Caco-2 (cell line): ENCODE measurements at regions not wholly inside any gene's neighbourhood (a gene's known extent, or its start where the extent isn't known, plus 50 kb on each side); places are given as distances from the start of the nearest gene placed in this dataset.

Experiments
- BruUV-seq: library from RNA; stranded (reverse); fragments of 400-500 nt; replicated peaks from 2 replicates; lab custom pipeline; 2021; lab: Mats Ljungman, UMichigan
- CTCF ChIA-PET: fragments of 300-600 bp; sonication (Branson Sonifier 250); formaldehyde crosslinking; loops from one replicate; lab custom pipeline; 2022; ENCODE audit warnings: antibody characterized with exemption; lab: Charles Lee
- POLR2A ChIA-PET: fragments of 300-600 bp; sonication (Branson Sonifier 250); formaldehyde crosslinking; loops from one replicate; lab custom pipeline; 2022; ENCODE audit warnings: antibody characterized with exemption; lab: Charles Lee
- DNase-seq, 2 experiments: peaks; one replicate each; pipeline versions ENCODE4 v3.0.0 to v3.0.0-alpha.2; 2020 to 2022
- H3K27me3 ChIP-seq: replicated peaks from 2 replicates; pipeline ENCODE4 v1.6.0; 2011; ENCODE audit warnings: low read length; ENCODE audit not compliant: control insufficient read depth, insufficient read depth
- H3K36me3 ChIP-seq: 2 replicates; pipeline ENCODE4 v1.5.1; 2011; ENCODE audit warnings: low read length; ENCODE audit not compliant: control insufficient read depth, insufficient read depth
- H3K4me1 ChIP-seq: fragments of 250-450 bp; sonication (Bioruptor Pico); 2 replicates; pipeline ENCODE4 v1.5.1; 2020; ENCODE audit warnings: mild to moderate bottlenecking
- H3K4me3 ChIP-seq: 2 replicates; pipeline ENCODE4 v1.5.1; 2011; ENCODE audit warnings: low read depth, mild to moderate bottlenecking, control low read depth, low read length
- H3K9me3 ChIP-seq: fragments of 250-450 bp; sonication (Bioruptor Pico); 2 replicates; pipeline ENCODE4 v1.5.1; 2020; ENCODE audit warnings: mild to moderate bottlenecking, moderate library complexity
- H3K27ac Mint-ChIP-seq: one replicate; pipeline ENCODE4 v1.8.0; 2022; ENCODE audit warnings: mixed read lengths; ENCODE audit not compliant: unreplicated experiment
- H3K27me3 Mint-ChIP-seq: one replicate; pipeline ENCODE4 v1.8.0; 2022; ENCODE audit warnings: mixed read lengths; ENCODE audit not compliant: insufficient read depth, unreplicated experiment
- H3K36me3 Mint-ChIP-seq: one replicate; pipeline ENCODE4 v1.8.0; 2022; ENCODE audit warnings: mild to moderate bottlenecking, mixed read lengths; ENCODE audit not compliant: insufficient read depth, unreplicated experiment
- H3K4me1 Mint-ChIP-seq: one replicate; pipeline ENCODE4 v1.8.0; 2022; ENCODE audit warnings: low read depth, mixed read lengths; ENCODE audit not compliant: unreplicated experiment
- H3K4me3 Mint-ChIP-seq: one replicate; pipeline ENCODE4 v1.8.0; 2022; ENCODE audit warnings: mild to moderate bottlenecking, moderate library complexity, mixed read lengths; ENCODE audit not compliant: unreplicated experiment
- H3K9me3 Mint-ChIP-seq: one replicate; pipeline ENCODE4 v1.8.0; 2022; ENCODE audit warnings: mixed read lengths; ENCODE audit not compliant: unreplicated experiment
- CTCF ChIP-seq, 2 experiments: fragments of 200-600 bp in 1 of 2; IDR thresholded peaks; 1 replicate in 1 of 2; 2 replicates in 1 of 2; pipeline versions ENCODE4 v1.5.1 to v1.8.0; 2011 to 2022; ENCODE audit warnings: antibody characterized with exemption in 1 of 2, control low read depth in 1 of 2, inconsistent platforms in 1 of 2, low read depth in 1 of 2, low read length in 1 of 2, mild to moderate bottlenecking in 1 of 2, moderate library complexity in 1 of 2; ENCODE audit not compliant: insufficient read depth in 1 of 2, severe bottlenecking in 1 of 2, unreplicated experiment in 1 of 2
- intact Hi-C: fragments of 100-400 bp; cut with micrococcal nuclease; formaldehyde crosslinking; loops from one replicate; pipeline ENCODE4 v1.10.0; 2022; ENCODE audit not compliant: unreplicated experiment

DNA sequence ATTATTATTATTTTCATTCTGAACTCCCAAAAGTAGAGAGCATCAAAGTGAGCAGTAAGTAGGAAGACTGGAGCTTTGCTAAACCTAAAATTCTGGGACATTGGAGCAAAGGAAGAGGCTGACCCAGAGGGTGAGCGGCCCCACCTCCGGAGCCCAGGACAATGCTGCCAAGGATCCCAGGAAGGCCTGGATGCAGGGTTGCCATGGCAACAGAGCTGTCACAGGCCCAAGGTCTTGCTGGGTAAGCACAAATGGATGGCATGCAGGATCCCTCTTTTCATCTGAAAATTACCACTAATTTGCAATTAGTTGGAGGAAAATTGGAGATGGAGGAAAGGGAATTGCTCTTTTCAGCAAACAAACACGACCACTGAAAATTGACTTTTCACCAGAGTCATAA, 457.9 kb upstream of the CDH5 start:
- POLR2A ChIA-PET = no interaction called here
- Histone ChIP-seq H3K9me3 (no peaks in the 10 kb centered on the region), H3K4me1 (no peaks in the 10 kb centered on the region), H3K27me3 (no peaks in the 10 kb centered on the region), H3K36me3 (no peaks in the 10 kb centered on the region), H3K4me3 (no peak overlapping the region)
- no peaks in the 10 kb centered on the region for H3K36me3 Mint-ChIP-seq
- no TSS peak for BruUV-seq
- H3K4me1 Mint-ChIP-seq = no peaks in the 10 kb centered on the region
- peaks cover 18% of the 10 kb centered on the region for H3K27me3 Mint-ChIP-seq
- intact Hi-C loops = loop anchor here (5.0 kb wide), 2 partner anchors 259 to 364 kb away; no protein-coding TSS in a partner anchor
- no peak overlapping the region for H3K4me3 Mint-ChIP-seq
- no peaks in the 10 kb centered on the region for H3K9me3 Mint-ChIP-seq
- CTCF ChIA-PET = no interaction called here
- H3K27ac Mint-ChIP-seq = no peak overlapping the region
- no peak for TF ChIP-seq CTCF (IDR thresholded peaks at IDR 0.05; ENCODE audit: insufficient read depth in 1 of 2, low read depth in 1 of 2, low read length in 1 of 2, severe bottlenecking in 1 of 2, unreplicated experiment in 1 of 2)
- DNase-seq = no peak

DNA sequence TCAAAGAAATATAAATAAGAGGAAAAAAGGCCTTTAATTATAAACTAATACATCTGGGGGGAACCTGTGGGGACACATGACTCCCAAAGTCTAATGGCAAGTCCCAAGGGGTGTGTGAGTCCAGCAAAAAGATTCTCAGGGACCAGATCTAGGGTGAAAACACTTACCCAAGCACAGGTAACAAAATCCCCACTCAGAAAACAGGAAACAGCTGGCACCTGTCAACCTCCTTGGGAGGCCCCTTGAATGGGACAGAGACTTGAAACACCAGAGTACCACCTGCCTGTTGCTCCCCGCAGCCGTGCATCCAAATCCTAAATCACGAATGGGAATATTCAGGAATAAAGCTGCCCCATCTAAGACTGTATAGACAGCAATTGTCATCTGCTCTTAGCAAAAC, 461.2 kb upstream of the CDH5 start:
- intact Hi-C loops = loop anchor here (5.0 kb wide), 2 partner anchors 262 to 367 kb away; no protein-coding TSS in a partner anchor
- CTCF ChIA-PET = no interaction called here

DNA sequence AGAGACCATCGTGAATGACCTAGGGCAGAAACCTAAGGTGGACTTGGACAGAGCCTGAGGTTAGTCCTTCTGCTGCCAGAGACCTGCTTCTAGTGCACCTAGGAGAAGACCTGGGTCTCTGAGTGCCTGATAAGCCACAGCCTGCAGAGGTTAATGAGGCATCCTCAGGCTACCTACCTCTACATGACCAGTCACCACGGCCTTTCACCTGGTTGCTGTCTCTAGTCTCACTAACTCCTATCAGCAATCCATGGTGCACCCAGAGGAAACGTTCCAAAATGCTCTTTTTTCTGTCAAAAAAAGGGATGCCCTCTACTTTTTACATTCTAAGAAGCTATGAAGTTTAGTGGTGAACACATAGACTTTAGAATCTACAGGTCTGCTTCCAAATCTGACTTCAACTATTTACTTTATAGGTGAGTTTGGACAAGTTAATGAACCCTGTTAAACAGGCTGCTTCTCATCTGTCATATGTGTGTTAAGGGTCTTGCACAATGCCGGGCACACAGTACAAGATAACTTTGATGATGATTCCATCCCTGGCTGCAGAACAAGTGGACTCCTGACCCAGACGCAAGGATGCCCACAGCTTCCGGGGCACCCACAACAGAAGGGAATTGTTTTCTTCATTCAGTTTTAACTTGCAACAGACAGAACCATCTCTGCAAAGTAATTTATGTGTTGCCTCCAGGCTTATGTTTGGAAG, 469.9 kb upstream of the CDH5 start:
- ChIA-PET CTCF (no interaction called here), POLR2A (interaction anchor here (0.6 kb wide), 1 partner anchor 346 kb away, joined by 10 read pairs; no protein-coding TSS in a partner anchor)
- Histone ChIP-seq H3K9me3 (no peaks in the 10 kb centered on the region), H3K36me3 (no peaks in the 10 kb centered on the region), H3K4me1 (no peaks in the 10 kb centered on the region), H3K27me3 (no peaks in the 10 kb centered on the region), H3K4me3 (no peak overlapping the region)
- Mint-ChIP-seq H3K27ac (no peak overlapping the region), H3K36me3 (peaks cover 5% of the 10 kb centered on the region), H3K4me1 (no peaks in the 10 kb centered on the region), H3K4me3 (no peak overlapping the region), H3K9me3 (no peaks in the 10 kb centered on the region), H3K27me3 (peaks cover 23% of the 10 kb centered on the region)
- BruUV-seq = no TSS peak
- DNase-seq = no peak
- intact Hi-C loops = no loop called here
- no peak for TF ChIP-seq CTCF (IDR thresholded peaks at IDR 0.05; ENCODE audit: insufficient read depth in 1 of 2, low read depth in 1 of 2, low read length in 1 of 2, severe bottlenecking in 1 of 2, unreplicated experiment in 1 of 2)

More for the DNA sequence above, 461.2 kb upstream of the CDH5 start:
- no peak for DNase-seq
- BruUV-seq = no TSS peak
- no peak overlapping the region for H3K27ac Mint-ChIP-seq
- H3K36me3 Mint-ChIP-seq = no peaks in the 10 kb centered on the region
- TF ChIP-seq CTCF (IDR thresholded peaks at IDR 0.05; ENCODE audit: insufficient read depth in 1 of 2, low read depth in 1 of 2, low read length in 1 of 2, severe bottlenecking in 1 of 2, unreplicated experiment in 1 of 2) = no peak
- POLR2A ChIA-PET = no interaction called here
- no peaks in the 10 kb centered on the region for H3K27me3 ChIP-seq
- H3K4me1 ChIP-seq = no peaks in the 10 kb centered on the region
- H3K9me3 ChIP-seq = no peaks in the 10 kb centered on the region
- no peaks in the 10 kb centered on the region for H3K9me3 Mint-ChIP-seq
- H3K27me3 Mint-ChIP-seq = peaks cover 23% of the 10 kb centered on the region
- H3K4me3 ChIP-seq = no peak overlapping the region
- no peak overlapping the region for H3K4me3 Mint-ChIP-seq
- H3K36me3 ChIP-seq = no peaks in the 10 kb centered on the region
- H3K4me1 Mint-ChIP-seq = no peaks in the 10 kb centered on the region
